Skin epidermis (tissue), 12 donors: ENCODE measurements at regions not wholly inside any gene's neighbourhood (a gene's known extent, or its start where the extent isn't known, plus 50 kb on each side); places are given as distances from the start of the nearest gene placed in this dataset.
A peak's percentile ranks its signal among the peaks of the same experiment; 100 is the strongest.
"Not testable (repeated sequence)": the region's sequence is repeated elsewhere in the genome, so short reads cannot be mapped to it uniquely, and the experiment has no call there.

ENCODE experiments used
- H3K27ac ChIP-seq, 21 experiments: fragments of 200-600 bp; sonication (generic) in 11 of 21; one replicate each; pipeline ENCODE4 v1.5.0; 2020; ENCODE audit warnings: mild to moderate bottlenecking in 3 of 21, inconsistent platforms in 2 of 21, moderate library complexity in 2 of 21
- H3K4me3 ChIP-seq, 7 experiments: fragments of 200-600 bp; sonication (generic) in 2 of 7; one replicate each; pipeline ENCODE4 v1.5.0; 2020; ENCODE audit warnings: inconsistent platforms in 2 of 7, mild to moderate bottlenecking in 2 of 7, moderate library complexity in 1 of 7

GRCh38 chr14:77985211-77985615 lies 185.0 kb upstream of the NRXN3 start:
- no peak overlapping the region for H3K27ac ChIP-seq
- no peak overlapping the region for H3K4me3 ChIP-seq

DNA sequence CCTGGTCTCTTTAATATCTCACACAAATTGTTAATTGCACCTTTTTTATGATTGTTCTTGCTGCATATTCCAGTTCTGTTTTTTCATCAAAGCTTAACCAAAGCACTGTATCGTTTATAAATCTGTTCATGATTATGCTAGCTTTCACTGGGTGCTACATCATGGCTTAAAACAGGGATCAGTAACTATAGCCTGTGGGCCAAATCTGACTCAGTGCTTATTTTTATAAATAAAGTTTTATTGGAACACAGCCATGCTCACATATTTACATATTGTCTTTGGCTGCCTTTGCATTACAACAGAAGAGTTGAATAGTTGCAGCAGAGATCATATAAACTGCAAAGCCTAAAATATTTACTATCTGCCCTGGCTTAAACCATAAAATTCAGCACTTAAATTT lies 183.4 kb upstream of the NRXN3 start:
- no peak overlapping the region for H3K27ac ChIP-seq
- H3K4me3 ChIP-seq, result no peak overlapping the region

DNA sequence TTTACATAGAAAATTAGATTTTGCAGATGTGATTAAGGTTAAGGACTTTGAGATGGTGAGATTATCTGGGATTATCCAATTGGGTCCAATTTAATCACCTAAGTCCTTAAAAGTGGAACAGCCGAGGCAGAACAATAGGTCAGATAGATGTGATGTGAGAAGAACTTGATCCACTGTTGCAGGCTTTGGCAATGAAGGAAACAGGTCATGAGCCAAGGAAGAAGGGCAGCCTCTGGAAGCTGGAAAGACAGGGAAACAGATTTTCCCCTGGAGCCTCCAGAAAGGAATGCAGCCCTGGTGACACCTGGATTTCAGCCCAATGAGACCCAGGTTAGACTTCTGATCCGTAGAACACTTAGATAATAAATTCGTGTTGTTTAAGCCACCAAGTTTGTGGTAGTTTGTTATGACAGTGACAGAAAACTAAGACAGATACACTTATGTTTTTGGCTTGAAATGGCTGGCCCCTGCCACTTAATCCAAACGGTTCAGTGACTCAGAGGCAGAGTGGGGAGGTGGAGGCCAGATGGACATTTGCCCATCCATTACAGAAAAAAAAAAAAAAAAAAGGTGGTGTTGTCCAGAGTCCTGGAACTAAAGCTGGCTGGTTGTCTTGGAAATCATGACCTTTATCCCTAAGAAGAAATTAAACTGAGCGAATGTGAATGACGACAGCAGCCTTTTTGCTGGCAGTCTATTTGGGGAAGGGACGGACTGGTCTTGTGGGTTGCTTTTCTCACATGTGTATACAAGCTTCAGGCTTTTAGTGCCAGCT lies 181.9 kb upstream of the NRXN3 start:
- Histone ChIP-seq H3K4me3 (no peak overlapping the region), H3K27ac (peak overlapping the region in 1 of 21 experiments; percentile 21)

DNA sequence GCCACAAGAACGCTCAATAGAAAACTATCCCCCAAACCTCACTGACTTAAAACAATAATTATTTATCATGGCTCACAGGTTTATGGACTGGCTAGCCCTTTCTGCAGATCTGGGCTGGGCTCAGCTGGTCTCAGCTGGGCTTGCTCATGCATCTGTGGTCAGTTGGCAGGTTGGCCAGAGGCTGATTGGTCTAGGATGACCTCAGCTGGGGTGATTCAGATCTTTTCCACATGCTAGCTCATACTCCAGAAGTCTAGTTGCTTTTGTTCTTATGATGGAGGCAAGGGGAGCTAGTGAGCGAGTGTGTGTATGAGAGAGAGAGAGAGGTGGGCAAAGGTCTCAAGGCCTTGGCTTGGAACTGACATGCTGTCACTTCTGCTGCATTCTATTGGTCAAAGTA lies 181.2 kb upstream of the NRXN3 start:
- Histone ChIP-seq H3K4me3 (no peak overlapping the region), H3K27ac (peak overlapping the region in 2 of 21 experiments; percentile 6 to 21)

DNA sequence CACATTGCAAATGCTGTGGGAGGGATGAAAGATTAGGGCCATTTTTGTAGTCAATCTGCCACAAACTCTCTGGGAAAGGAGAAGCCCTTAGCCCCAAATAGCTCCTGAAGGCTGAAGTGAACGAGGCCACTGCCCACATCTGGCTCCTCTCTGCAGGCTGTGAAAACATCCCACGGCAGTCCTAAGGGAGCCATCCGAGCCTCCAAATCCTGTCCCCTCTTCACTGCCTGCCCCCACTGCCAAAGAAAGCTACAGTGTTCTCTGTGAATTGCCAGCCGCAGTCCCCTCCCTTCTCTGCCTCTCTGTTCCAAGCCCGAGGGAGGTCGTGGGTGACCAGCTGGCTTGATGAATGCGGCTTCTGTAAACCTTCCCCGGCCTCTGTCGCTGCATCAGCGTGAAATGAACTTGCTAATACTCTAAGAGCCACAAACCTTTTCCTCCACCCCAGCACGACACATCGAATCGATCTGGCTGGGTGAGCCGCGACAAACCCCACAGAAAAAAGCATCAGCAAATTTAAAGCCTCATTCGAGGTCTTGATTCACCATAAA lies 180.7 kb upstream of the NRXN3 start:
- Histone ChIP-seq H3K27ac (peak overlapping the region in 3 of 21 experiments; percentile 6 to 21 (median 20)), H3K4me3 (no peak overlapping the region)

DNA sequence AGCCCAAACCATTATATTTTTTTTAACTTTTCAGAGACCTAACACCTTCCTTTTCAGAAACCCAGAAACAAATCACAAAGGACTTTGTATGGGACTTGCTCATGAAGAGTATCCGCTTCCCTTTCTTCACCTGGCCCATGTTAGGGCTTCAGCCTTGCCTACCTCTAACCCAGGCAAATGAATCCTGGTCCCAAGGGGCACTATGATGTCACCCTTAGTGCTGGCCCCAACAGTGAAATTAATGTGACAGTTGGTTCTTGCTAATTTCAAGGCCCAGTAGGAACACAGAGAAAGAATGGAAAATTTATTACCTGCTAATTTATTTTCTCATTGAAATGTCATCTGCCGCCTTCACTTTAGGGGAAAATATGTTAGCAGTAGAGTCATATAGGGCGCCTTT lies 179.8 kb upstream of the NRXN3 start:
- Histone ChIP-seq H3K4me3 (no peak overlapping the region), H3K27ac (no peak overlapping the region)

DNA sequence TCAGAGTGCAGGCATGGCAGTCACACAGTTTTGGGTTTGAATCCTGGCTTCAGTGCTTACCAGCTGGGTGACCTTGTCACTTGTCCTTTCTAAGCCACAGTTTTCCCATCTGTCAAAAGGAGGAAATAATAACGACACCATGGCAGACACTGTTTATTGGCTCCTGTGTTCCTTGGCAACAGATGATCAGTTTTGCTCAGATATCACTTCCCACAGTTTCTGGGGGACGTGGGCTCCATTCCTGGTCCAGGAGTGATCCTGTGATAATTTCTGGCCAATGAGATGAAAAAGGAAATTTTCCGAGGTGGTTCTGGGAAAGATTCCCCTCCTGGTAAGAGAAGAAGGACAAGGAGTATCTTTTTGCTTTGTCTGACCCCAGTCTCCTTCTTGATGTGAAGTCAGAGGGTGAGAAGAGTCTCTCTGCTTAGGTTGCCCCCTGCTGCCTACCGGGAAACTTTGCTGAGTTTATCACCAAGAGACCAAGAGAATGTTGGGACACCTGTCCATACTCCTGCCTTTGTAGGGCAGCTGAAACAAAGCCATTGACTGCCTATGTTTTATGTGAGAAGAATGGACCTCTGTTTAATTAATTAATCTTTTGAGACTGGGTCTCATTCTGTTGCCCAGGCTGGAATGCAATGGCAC lies 178.9 kb upstream of the NRXN3 start:
- H3K4me3 ChIP-seq, result no peak overlapping the region
- no peak overlapping the region for H3K27ac ChIP-seq

- no peak overlapping the region for H3K27ac ChIP-seq
- no peak overlapping the region for H3K4me3 ChIP-seq
These were observed 164.8 kb upstream of the NRXN3 start for GRCh38 chr14:78005325-78005724.

DNA sequence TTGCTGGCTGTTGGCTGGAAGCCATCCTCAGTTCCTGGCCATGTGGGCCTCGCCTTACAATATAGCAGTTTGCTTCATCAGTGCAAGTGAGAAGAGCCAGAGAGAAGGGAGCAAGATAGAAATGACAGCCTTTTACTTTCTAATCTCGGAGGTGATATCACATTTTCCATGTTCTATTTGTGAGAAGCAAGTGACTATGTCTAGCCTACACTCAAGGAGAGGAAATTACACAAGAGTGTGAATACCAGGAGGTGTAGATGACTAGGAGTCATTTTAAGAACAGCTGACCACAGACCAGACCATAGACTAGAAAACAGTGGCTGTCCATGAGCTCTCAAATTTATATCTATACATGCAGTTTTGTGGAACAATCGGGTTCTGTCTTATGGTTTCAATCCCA lies 163.0 kb upstream of the NRXN3 start:
- Histone ChIP-seq H3K4me3 (no peak overlapping the region), H3K27ac (no peak overlapping the region)

- Histone ChIP-seq H3K27ac (no peak overlapping the region), H3K4me3 (no peak overlapping the region)
These were observed 159.5 kb upstream of the NRXN3 start for GRCh38 chr14:78010688-78011087.

DNA sequence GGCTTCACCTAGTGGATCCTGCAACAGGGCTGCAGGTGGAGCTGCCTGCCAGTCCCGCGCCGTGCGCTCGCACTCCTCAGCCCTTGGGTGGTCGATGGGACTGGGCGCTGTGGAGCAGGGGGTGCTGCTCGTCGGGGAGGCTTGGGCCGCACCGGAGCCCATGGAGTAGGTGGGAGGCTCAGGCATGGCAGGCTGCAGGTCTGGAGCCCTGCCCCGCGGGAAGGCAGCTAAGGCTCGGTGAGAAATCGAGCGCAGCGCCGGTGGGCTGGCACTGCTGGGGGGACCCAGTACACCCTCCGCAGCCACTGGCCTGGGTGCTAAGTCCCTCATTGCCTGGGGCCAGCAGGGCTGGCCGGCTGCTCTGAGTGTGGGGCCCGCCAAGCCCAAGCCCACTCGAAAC lies 156.3 kb upstream of the NRXN3 start:
- not testable (repeated sequence) for H3K27ac ChIP-seq, H3K4me3 ChIP-seq

DNA sequence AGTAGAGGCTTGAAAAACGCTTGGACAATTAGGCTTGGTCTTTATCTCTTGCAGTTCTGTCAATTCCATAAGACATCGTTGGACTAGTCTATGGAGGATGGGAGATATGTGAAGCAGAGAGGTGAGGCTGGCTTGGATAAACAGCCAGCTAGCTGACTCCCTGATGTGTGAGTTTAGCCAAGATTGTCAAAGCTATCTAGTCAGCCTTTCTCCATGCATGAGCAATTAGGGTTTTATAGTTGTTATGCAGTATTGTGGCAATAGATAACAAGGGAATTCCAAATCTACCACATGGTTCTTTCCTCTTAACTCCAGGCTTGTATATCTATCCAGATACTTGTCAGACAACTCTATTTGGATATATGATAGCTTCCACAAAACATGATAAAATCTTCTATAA lies 153.6 kb upstream of the NRXN3 start:
- H3K27ac ChIP-seq, result no peak overlapping the region
- no peak overlapping the region for H3K4me3 ChIP-seq

DNA sequence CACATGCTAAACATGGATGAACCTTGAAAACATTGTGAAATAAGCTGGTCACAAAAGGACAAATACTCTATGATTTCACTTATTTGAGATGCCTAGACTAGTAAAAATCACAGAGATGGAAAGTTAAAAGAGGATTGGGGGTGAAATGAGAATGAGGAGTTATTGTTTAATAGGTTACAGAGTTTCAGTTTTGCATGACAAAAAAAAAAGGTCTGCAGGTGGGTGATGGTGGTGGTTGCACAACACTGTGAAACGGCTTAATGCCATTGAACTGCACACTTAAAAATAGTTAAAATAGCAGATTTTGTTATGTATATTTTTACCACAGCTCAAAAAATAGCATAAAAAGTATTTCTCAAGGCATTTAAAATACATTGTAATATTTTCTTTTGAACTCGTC lies 151.9 kb upstream of the NRXN3 start:
- Histone ChIP-seq H3K4me3 (no peak overlapping the region), H3K27ac (no peak overlapping the region)

DNA sequence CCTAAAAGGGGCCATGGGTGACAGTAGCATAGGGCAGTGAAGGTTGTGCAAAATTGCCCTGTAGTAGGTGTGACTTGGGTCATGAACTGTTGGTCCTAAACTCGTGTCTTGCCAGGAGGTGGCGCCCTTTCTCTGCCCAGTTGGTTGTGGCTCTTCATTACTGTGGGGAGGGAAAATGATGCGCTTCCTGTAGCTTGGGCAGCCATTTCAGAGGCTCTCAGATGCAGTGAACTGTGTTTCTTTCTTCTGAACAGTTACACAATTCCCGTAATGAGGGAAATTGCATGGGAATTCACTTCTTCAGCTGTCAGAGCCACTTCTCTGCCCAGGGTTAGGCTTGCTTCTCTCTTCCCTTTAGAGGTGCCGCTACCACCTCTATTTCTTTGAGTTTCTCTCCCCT lies 148.1 kb upstream of the NRXN3 start:
- Histone ChIP-seq H3K27ac (no peak overlapping the region), H3K4me3 (no peak overlapping the region)

DNA sequence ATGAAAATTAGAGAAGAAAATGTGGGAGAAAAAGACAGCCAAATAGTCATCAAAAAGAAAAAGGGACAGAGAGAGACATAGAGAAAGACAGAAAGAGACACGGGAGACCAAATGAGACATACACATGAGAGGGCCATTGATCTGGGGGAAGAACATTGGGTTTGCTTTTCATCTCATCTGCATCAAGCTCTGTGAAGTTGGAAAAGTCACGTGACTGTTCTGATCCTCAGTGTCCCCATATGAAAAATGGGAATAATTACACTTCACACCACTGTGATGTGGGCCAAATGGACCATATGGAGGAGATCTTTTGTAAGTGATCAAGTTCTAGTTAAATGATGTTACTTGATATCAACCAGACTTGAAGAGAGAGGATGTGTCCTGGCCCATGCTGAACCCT lies 147.1 kb upstream of the NRXN3 start:
- no peak overlapping the region for H3K27ac ChIP-seq
- no peak overlapping the region for H3K4me3 ChIP-seq

GRCh38 chr14:78028471-78028870 lies 141.7 kb upstream of the NRXN3 start:
- Histone ChIP-seq H3K27ac (no peak overlapping the region), H3K4me3 (no peak overlapping the region)

- no peak overlapping the region for H3K4me3 ChIP-seq
These were observed 140.4 kb upstream of the NRXN3 start for GRCh38 chr14:78029601-78030372.

DNA sequence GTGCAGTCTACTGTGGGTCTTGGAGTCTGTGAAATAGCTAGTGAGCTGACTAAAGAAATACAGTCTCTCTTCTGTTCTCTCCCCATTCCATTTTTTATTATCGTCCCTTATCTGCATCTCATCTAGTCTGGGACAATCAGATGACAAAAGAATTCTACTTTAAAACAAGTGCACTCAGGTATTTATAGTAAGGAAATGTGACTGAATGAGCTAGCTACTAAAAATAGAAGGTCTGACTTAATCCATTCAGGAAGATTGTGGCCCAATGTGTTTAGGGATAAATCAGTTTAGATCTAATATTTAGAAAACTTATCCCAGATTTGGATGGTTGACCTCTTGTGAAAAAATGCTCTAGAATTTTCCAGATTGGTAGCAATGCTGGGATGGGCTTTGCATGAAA lies 126.8 kb upstream of the NRXN3 start:
- H3K27ac ChIP-seq, result no peak overlapping the region
- no peak overlapping the region for H3K4me3 ChIP-seq

More at GRCh38 chr14:78029601-78030372, 140.4 kb upstream of the NRXN3 start:
- no peak overlapping the region for H3K27ac ChIP-seq

DNA sequence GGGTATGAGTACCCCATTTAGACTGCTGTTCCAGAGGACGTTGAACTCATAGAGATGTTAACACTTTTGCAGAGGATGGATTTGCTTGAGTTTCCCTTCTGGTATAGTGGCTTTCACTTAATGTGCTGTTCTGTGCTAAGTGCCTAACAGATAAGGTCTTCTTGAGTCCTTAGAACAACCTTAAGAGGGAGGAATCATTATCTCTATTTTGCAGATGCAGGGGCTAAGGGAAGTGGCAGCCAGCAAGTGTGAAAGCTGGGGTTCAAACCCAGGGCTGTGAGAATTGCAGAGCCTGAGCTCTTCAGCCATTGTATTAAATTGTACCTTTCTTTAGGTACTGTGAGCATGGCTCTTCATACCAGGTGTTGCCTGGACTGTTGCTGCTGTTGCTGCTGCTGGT lies 122.1 kb upstream of the NRXN3 start:
- no peak overlapping the region for H3K27ac ChIP-seq
- no peak overlapping the region for H3K4me3 ChIP-seq

DNA sequence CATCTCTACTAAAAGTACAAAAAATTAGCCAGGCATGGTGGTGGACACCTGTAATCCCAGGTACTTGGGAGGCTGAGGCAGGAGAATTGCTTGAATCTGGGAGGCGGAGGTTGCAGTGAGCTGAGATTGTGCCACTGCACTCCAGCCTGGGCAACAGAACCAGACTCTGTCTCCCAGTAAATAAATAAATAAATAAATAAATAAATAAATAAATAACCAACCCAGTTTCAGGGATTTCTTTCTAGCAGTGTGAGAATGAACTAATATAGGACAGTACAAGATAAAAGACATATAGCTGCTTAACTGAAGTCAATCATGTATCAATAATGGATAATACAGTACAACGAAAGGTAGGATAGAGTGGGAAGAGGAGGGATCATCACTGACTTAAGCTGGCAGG lies 113.3 kb upstream of the NRXN3 start:
- H3K27ac ChIP-seq, H3K4me3 ChIP-seq: not testable (repeated sequence)

GRCh38 chr14:78070344-78070743 lies 99.8 kb upstream of the NRXN3 start:
- no peak overlapping the region for H3K4me3 ChIP-seq
- H3K27ac ChIP-seq, result no peak overlapping the region
